MM.1S (cell line): ENCODE measurements at regions not wholly inside any gene's neighbourhood (a gene's known extent, or its start where the extent isn't known, plus 50 kb on each side); places are given as distances from the start of the nearest gene placed in this dataset.

Experiments
- DNase-seq: peaks from one replicate; pipeline ENCODE4 v3.0.0-alpha.2; 2015
- H2AFZ ChIP-seq: fragments of 300-600 bp; sonication (generic); 2 replicates; pipeline ENCODE4 v1.6.0; 2016; ENCODE audit warnings: antibody characterized with exemption, low read length
- H3F3A ChIP-seq: fragments of 300-600 bp; sonication (generic); 2 replicates; pipeline ENCODE4 v1.6.1; 2016; ENCODE audit warnings: mild to moderate bottlenecking, antibody characterized with exemption, low read length, moderate library complexity, mixed read lengths; ENCODE audit not compliant: insufficient read depth
- H3K27ac ChIP-seq: fragments of 300-600 bp; sonication (generic); 2 replicates; pipeline ENCODE4 v1.5.1; 2016; ENCODE audit warnings: mild to moderate bottlenecking, low read length
- H3K27me3 ChIP-seq: fragments of 300-600 bp; sonication (generic); replicated peaks from 2 replicates; pipeline ENCODE4 v1.6.0; 2016; ENCODE audit warnings: low read length; ENCODE audit not compliant: insufficient read depth
- H3K36me3 ChIP-seq: fragments of 300-600 bp; sonication (generic); replicated peaks from 2 replicates; pipeline ENCODE4 v1.6.1; 2016; ENCODE audit warnings: mild to moderate bottlenecking, low read length, mixed read lengths; ENCODE audit not compliant: insufficient read depth
- H3K4me1 ChIP-seq: fragments of 300-600 bp; sonication (generic); 2 replicates; pipeline ENCODE4 v1.6.1; 2016; ENCODE audit warnings: low read length, mixed read lengths
- H3K4me2 ChIP-seq: fragments of 300-600 bp; sonication (generic); 2 replicates; pipeline ENCODE4 v1.6.0; 2016; ENCODE audit warnings: low read depth, low read length
- H3K4me3 ChIP-seq: fragments of 300-600 bp; sonication (generic); 2 replicates; pipeline ENCODE4 v1.5.1; 2016; ENCODE audit warnings: low read length, mixed read lengths
- H3K79me2 ChIP-seq: fragments of 300-600 bp; sonication (generic); 2 replicates; pipeline ENCODE4 v1.6.1; 2016; ENCODE audit warnings: mixed run types, low read length, mixed read lengths
- H3K9ac ChIP-seq: fragments of 300-600 bp; sonication (generic); 2 replicates; pipeline ENCODE4 v1.6.1; 2016; ENCODE audit warnings: low read length, mixed read lengths
- H3K9me2 ChIP-seq: fragments of 300-600 bp; sonication (generic); replicated peaks from 2 replicates; pipeline ENCODE4 v1.6.1; 2016; ENCODE audit warnings: mild to moderate bottlenecking, low read length, mixed read lengths; ENCODE audit not compliant: insufficient read depth
- H3K9me3 ChIP-seq: fragments of 300-600 bp; sonication (generic); replicated peaks from 2 replicates; pipeline ENCODE4 v1.6.1; 2016; ENCODE audit warnings: mild to moderate bottlenecking, low read length, mixed read lengths; ENCODE audit not compliant: insufficient read depth
- H4K20me1 ChIP-seq: fragments of 300-600 bp; sonication (generic); 2 replicates; pipeline ENCODE4 v1.6.1; 2016; ENCODE audit warnings: mild to moderate bottlenecking, low read length, moderate library complexity, mixed read lengths; ENCODE audit not compliant: insufficient read depth
- CTCF ChIP-seq: fragments of 300-600 bp; sonication (generic); IDR thresholded peaks from 2 replicates; pipeline ENCODE4 v1.5.1; 2016; ENCODE audit warnings: antibody characterized with exemption, low read length, mixed read lengths
- EZH2 ChIP-seq: fragments of 300-600 bp; sonication (generic); optimal IDR thresholded peaks from 2 replicates; pipeline ENCODE3; 2017; ENCODE audit warnings: low read depth, mild to moderate bottlenecking, antibody characterized with exemption, low read length, mixed read lengths
- EZH2phosphoT487 ChIP-seq: fragments of 300-600 bp; sonication (generic); IDR thresholded peaks from 2 replicates; pipeline ENCODE4 v1.6.1; 2018; ENCODE audit warnings: antibody characterized with exemption, low read length

DNA sequence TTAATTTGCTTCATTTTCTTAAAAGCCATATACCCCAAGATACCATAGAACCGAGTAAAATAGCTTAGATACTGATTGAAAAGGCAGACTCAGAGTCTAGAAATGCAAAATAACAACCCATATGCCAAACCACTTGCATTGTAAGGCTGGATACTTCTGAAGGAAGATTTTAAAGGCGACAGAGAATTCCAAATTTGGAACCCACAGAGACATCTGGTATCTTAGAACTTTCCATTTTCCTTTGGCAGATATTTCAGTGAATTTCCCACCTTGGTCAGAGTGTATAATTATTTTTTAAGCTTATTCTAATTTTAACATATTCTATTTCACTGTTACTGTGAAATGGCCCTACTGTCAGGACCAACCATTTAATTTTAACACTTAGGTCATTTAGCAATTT, 186.4 kb upstream of the E2F7 start:
- Histone ChIP-seq H4K20me1 (no peaks in the 10 kb centered on the region), H3K4me2 (no peak overlapping the region)

DNA sequence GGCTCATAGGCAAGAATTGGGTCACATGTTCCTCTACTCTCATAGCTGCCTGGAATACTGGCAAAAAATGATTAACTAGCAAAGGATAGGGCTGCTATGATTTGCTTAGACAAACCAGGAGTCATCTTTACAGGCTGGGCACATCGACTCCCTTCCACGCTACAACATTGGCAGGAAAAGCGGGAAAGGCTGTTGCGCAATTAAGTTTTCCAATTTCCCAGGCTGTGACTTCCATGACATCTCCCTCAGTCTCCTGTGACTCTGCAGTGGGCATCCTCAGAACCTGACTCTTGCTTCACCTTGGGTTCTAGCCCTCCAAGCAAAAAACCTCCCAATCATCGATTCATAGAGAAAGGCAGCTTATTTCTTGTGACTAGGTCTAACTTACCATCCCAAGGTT, 184.5 kb upstream of the E2F7 start:
- no peaks in the 10 kb centered on the region for H4K20me1 ChIP-seq
- no peaks in the 10 kb centered on the region for H3K79me2 ChIP-seq
- TF ChIP-seq EZH2 = no peak
- H3K36me3 ChIP-seq = no peaks in the 10 kb centered on the region
- no peak overlapping the region for H3K9ac ChIP-seq
- DNase-seq = no peak
- H3K4me1 ChIP-seq = no peaks in the 10 kb centered on the region
- no peaks in the 10 kb centered on the region for H3K9me3 ChIP-seq
- no peak overlapping the region for H3K27ac ChIP-seq
- no peak overlapping the region for H2AFZ ChIP-seq
- no peak overlapping the region for H3K4me2 ChIP-seq
- no peak overlapping the region for H3K4me3 ChIP-seq
- no peaks in the 10 kb centered on the region for H3K9me2 ChIP-seq
- H3K27me3 ChIP-seq = no peaks in the 10 kb centered on the region
- no peaks in the 10 kb centered on the region for H3F3A ChIP-seq

More for the DNA sequence above, 186.4 kb upstream of the E2F7 start:
- Histone ChIP-seq H2AFZ (no peak overlapping the region), H3K9ac (no peak overlapping the region), H3K27ac (no peak overlapping the region), H3K4me1 (no peaks in the 10 kb centered on the region), H3K4me3 (no peak overlapping the region), H3K27me3 (no peaks in the 10 kb centered on the region), H3K9me2 (no peaks in the 10 kb centered on the region), H3K9me3 (no peaks in the 10 kb centered on the region), H3K79me2 (no peaks in the 10 kb centered on the region), H3K36me3 (no peaks in the 10 kb centered on the region), H3F3A (no peaks in the 10 kb centered on the region)
- TF ChIP-seq EZH2phosphoT487 = no peak
- no peak for TF ChIP-seq EZH2
- no peak for TF ChIP-seq CTCF
- no peak for DNase-seq

- no peaks in the 10 kb centered on the region for H3K36me3 ChIP-seq
- no peak overlapping the region for H3K4me3 ChIP-seq
- no peaks in the 10 kb centered on the region for H3K79me2 ChIP-seq
- H4K20me1 ChIP-seq = no peaks in the 10 kb centered on the region
- no peaks in the 10 kb centered on the region for H3K4me1 ChIP-seq
- TF ChIP-seq EZH2 = no peak
- no peak for TF ChIP-seq EZH2phosphoT487
- TF ChIP-seq CTCF = no peak
- H3K9me3 ChIP-seq = no peaks in the 10 kb centered on the region
- H2AFZ ChIP-seq = no peak overlapping the region
- no peak overlapping the region for H3K27ac ChIP-seq
- H3K9ac ChIP-seq = no peak overlapping the region
- H3K27me3 ChIP-seq = no peaks in the 10 kb centered on the region
- no peaks in the 10 kb centered on the region for H3K9me2 ChIP-seq
- H3K4me2 ChIP-seq = no peak overlapping the region
- no peaks in the 10 kb centered on the region for H3F3A ChIP-seq
- no peak for DNase-seq
Observed at GRCh38 chr12:77248036-77248435, 182.7 kb upstream of the E2F7 start.

DNA sequence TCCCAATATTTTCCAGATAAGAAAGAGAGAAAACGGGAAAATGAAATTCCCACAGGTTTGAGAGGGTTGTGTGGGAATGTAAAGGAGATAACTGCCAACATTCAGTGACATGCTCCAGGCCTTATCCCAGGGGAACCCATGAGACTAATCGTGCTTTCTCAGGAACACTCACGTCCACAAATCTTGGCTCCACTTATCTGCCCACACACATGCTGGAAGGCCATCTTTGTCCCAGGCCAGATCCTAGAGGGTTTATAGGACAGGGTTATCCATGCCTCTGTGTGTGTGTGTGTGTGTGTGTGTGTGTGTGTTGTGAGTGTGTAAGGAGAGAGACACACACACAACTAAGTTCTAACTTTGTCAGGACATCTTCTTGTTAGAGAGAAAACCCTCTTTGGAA, 182.2 kb upstream of the E2F7 start:
- H2AFZ ChIP-seq = no peak overlapping the region
- H3K27me3 ChIP-seq = no peaks in the 10 kb centered on the region
- no peaks in the 10 kb centered on the region for H3K79me2 ChIP-seq
- no peaks in the 10 kb centered on the region for H3F3A ChIP-seq
- no peaks in the 10 kb centered on the region for H4K20me1 ChIP-seq
- no peak overlapping the region for H3K4me2 ChIP-seq
- no peaks in the 10 kb centered on the region for H3K9me2 ChIP-seq
- no peak overlapping the region for H3K4me3 ChIP-seq
- no peak for DNase-seq
- TF ChIP-seq CTCF (no peak), EZH2 (no peak), EZH2phosphoT487 (no peak)
- H3K9ac ChIP-seq = no peak overlapping the region
- H3K36me3 ChIP-seq = no peaks in the 10 kb centered on the region
- no peaks in the 10 kb centered on the region for H3K4me1 ChIP-seq
- no peak overlapping the region for H3K27ac ChIP-seq
- H3K9me3 ChIP-seq = no peaks in the 10 kb centered on the region
